Smooth muscle cell (in vitro differentiated cells): ENCODE measurements at regions not wholly inside any gene's neighbourhood (a gene's known extent, or its start where the extent isn't known, plus 50 kb on each side); places are given as distances from the start of the nearest gene placed in this dataset.

Experiments used
- DNase-seq: peaks from one replicate; lab custom pipeline; 2025; ENCODE audit not compliant: unreplicated experiment; lab: John Stamatoyannopoulos, UW
- H2AFZ ChIP-seq: fragments of 200-600 bp; sonication (generic); 2 replicates; pipeline ENCODE4 v1.6.0; 2016; ENCODE audit warnings: antibody characterized with exemption, low read depth, mild to moderate bottlenecking
- H3F3A ChIP-seq: fragments of 200-600 bp; sonication (generic); 2 replicates; pipeline ENCODE4 v1.6.0; 2017; ENCODE audit warnings: antibody characterized with exemption, low read depth
- H3K27ac ChIP-seq: fragments of 200-600 bp; sonication (generic); 2 replicates; pipeline ENCODE4 v1.5.1; 2016; ENCODE audit warnings: low read depth, mild to moderate bottlenecking
- H3K27me3 ChIP-seq: fragments of 200-600 bp; sonication (generic); 2 replicates; pipeline ENCODE4 v1.6.1; 2016; ENCODE audit warnings: low read depth, mild to moderate bottlenecking
- H3K36me3 ChIP-seq: fragments of 200-600 bp; sonication (generic); 2 replicates; pipeline ENCODE4 v1.5.1; 2016; ENCODE audit warnings: low read depth
- H3K4me1 ChIP-seq: fragments of 200-600 bp; sonication (generic); 2 replicates; pipeline ENCODE4 v1.5.1; 2016; ENCODE audit warnings: low read depth
- H3K4me2 ChIP-seq: fragments of 200-600 bp; sonication (generic); 2 replicates; pipeline ENCODE4 v1.6.0; 2016; ENCODE audit warnings: mild to moderate bottlenecking
- H3K4me3 ChIP-seq: fragments of 200-600 bp; sonication (generic); 2 replicates; pipeline ENCODE4 v1.5.1; 2016; ENCODE audit warnings: mild to moderate bottlenecking
- H3K79me2 ChIP-seq: fragments of 200-600 bp; sonication (generic); 2 replicates; pipeline ENCODE4 v1.6.0; 2016; ENCODE audit warnings: low read depth, mild to moderate bottlenecking
- H3K9ac ChIP-seq: fragments of 200-600 bp; sonication (generic); 2 replicates; pipeline ENCODE4 v1.6.0; 2016; ENCODE audit warnings: low read depth
- H3K9me3 ChIP-seq: fragments of 200-600 bp; sonication (generic); replicated peaks from 2 replicates; pipeline ENCODE4 v1.5.1; 2016; ENCODE audit warnings: low read depth
- H4K20me1 ChIP-seq: fragments of 200-600 bp; sonication (generic); 2 replicates; pipeline ENCODE4 v1.6.0; 2016; ENCODE audit warnings: low read depth
- CTCF ChIP-seq: fragments of 200-600 bp; sonication (generic); IDR thresholded peaks from 2 replicates; pipeline ENCODE4 v1.5.1; 2017; ENCODE audit warnings: borderline replicate concordance, mild to moderate bottlenecking, antibody characterized with exemption; ENCODE audit not compliant: insufficient read depth, poor library complexity, severe bottlenecking
- WGBS: methylation state at CpG from one replicate; pipeline ENCODE4 v1.1.7; 2016; ENCODE audit warnings: low lambda C conversion rate; 5-methylcytosine and 5-hydroxymethylcytosine counted together

DNA sequence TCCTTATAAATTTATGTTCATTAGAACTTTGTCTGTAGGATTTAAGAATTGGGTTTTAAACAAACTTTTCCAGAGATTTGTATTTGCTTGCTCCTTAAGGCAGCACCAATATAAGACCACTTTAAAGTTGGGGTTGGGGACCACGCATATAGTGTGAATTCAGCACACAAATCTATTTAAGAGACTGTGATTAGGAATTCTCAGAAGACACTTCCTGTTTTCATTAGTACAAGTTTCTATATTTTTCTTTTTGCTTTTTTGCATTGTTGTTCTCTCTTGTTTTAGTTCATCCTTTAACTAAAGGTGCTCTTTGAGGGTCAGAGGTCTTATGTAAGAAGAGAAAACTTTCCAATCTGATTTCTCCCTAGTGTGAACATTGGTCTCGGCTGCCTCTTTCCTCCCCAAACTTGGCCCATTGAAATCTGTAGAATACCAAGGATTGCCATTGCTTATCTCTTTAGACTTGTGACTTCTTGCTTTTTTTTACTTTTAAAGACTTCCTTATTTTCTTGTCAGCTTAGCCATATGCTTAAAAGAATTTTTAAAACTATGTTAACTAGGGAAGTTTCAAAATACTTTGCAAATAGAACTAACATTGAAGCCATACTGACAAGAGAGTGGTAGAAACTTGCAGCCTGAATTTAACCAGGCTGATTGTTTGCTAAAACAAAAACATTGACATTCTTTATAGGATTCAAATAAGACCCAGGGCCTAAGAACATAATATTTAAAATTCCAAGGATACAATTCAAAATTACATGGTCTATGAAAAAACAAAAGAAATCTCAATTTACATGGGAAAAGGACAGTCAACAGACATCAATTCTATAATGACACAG, 264.1 kb upstream of the FN1 start:
- H3F3A ChIP-seq: peaks cover 19% of the 10 kb centered on the region
- no peak for TF ChIP-seq CTCF
- H3K27me3 ChIP-seq: no peaks in the 10 kb centered on the region
- no peaks in the 10 kb centered on the region for H3K36me3 ChIP-seq
- H4K20me1 ChIP-seq: no peaks in the 10 kb centered on the region
- peak overlapping the region; percentile 67 for H2AFZ ChIP-seq
- peaks cover 15% of the 10 kb centered on the region for H3K4me1 ChIP-seq
- peak overlapping the region; percentile 6 for H3K4me2 ChIP-seq
- peaks cover 4% of the 10 kb centered on the region for H3K9me3 ChIP-seq
- no peak overlapping the region for H3K4me3 ChIP-seq
- H3K79me2 ChIP-seq: no peaks in the 10 kb centered on the region
- H3K9ac ChIP-seq: no peak overlapping the region
- WGBS: 63% methylated on average over 2 of the region's 2 CpGs
- DNase-seq: no peak
- H3K27ac ChIP-seq: peak overlapping the region; percentile 82

- Histone ChIP-seq H3K27me3 (no peaks in the 10 kb centered on the region), H3K4me3 (no peak overlapping the region), H3K4me1 (peaks cover 15% of the 10 kb centered on the region), H3K36me3 (no peaks in the 10 kb centered on the region), H3K4me2 (no peak overlapping the region), H3K27ac (peak overlapping the region; percentile 82), H3F3A (peaks cover 26% of the 10 kb centered on the region), H4K20me1 (no peaks in the 10 kb centered on the region), H3K79me2 (no peaks in the 10 kb centered on the region), H3K9me3 (peaks cover 4% of the 10 kb centered on the region), H2AFZ (no peak overlapping the region), H3K9ac (no peak overlapping the region)
- DNase-seq: no peak
- WGBS: 90% methylated on average over 2 of the region's 2 CpGs
- TF ChIP-seq CTCF: no peak
Measured at GRCh38 chr2:215699018-215699417, 263.1 kb upstream of the FN1 start.

GRCh38 chr2:215698566-215698965, 262.7 kb upstream of the FN1 start:
- no peak overlapping the region for H2AFZ ChIP-seq
- 24% methylated on average over 2 of the region's 2 CpGs for WGBS
- H3K4me1 ChIP-seq: peaks cover 15% of the 10 kb centered on the region
- TF ChIP-seq CTCF: no peak
- no peak overlapping the region for H3K4me2 ChIP-seq
- H3F3A ChIP-seq: peaks cover 29% of the 10 kb centered on the region
- H4K20me1 ChIP-seq: no peaks in the 10 kb centered on the region
- H3K9ac ChIP-seq: no peak overlapping the region
- H3K36me3 ChIP-seq: no peaks in the 10 kb centered on the region
- DNase-seq: no peak
- peaks cover 4% of the 10 kb centered on the region for H3K9me3 ChIP-seq
- H3K27ac ChIP-seq: peak overlapping the region; percentile 82
- no peak overlapping the region for H3K4me3 ChIP-seq
- no peaks in the 10 kb centered on the region for H3K27me3 ChIP-seq
- no peaks in the 10 kb centered on the region for H3K79me2 ChIP-seq

DNA sequence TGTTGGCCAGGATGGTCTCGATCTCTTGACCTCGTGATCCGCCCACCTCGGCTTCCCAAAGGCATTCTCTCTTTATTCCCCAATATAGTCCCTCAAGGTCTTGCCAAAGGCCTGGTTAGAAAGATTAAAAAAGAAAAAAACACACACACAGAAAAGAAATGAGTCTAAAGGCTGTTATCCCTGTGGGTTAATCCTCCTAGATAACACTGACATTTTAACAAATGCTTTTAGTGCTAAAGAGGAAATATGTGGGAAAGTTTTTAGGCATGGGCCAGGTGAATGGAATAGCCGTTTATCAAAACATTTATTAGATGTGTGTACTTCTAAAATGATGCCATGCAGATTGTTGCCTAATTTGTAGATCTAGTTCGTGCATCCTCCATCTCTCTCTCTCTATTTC, 261.6 kb upstream of the FN1 start:
- Histone ChIP-seq H3K4me1 (peaks cover 24% of the 10 kb centered on the region), H3K79me2 (no peaks in the 10 kb centered on the region)
- no peak for TF ChIP-seq CTCF

More for the DNA sequence above, 261.6 kb upstream of the FN1 start:
- no peaks in the 10 kb centered on the region for H4K20me1 ChIP-seq
- H3K4me2 ChIP-seq: no peak overlapping the region
- no peak overlapping the region for H2AFZ ChIP-seq
- H3F3A ChIP-seq: peaks cover 38% of the 10 kb centered on the region
- no peaks in the 10 kb centered on the region for H3K36me3 ChIP-seq
- H3K4me3 ChIP-seq: no peak overlapping the region
- H3K27me3 ChIP-seq: no peaks in the 10 kb centered on the region
- DNase-seq: no peak
- H3K9ac ChIP-seq: no peak overlapping the region
- peaks cover 4% of the 10 kb centered on the region for H3K9me3 ChIP-seq
- 48% methylated on average over 6 of the region's 6 CpGs for WGBS
- H3K27ac ChIP-seq: peak overlapping the region; percentile 82
